ENCODE measurements at regions not wholly inside any gene's neighbourhood (a gene's known extent, or its start where the extent isn't known, plus 50 kb on each side); places are given as distances from the start of the nearest gene placed in this dataset.

DNA sequence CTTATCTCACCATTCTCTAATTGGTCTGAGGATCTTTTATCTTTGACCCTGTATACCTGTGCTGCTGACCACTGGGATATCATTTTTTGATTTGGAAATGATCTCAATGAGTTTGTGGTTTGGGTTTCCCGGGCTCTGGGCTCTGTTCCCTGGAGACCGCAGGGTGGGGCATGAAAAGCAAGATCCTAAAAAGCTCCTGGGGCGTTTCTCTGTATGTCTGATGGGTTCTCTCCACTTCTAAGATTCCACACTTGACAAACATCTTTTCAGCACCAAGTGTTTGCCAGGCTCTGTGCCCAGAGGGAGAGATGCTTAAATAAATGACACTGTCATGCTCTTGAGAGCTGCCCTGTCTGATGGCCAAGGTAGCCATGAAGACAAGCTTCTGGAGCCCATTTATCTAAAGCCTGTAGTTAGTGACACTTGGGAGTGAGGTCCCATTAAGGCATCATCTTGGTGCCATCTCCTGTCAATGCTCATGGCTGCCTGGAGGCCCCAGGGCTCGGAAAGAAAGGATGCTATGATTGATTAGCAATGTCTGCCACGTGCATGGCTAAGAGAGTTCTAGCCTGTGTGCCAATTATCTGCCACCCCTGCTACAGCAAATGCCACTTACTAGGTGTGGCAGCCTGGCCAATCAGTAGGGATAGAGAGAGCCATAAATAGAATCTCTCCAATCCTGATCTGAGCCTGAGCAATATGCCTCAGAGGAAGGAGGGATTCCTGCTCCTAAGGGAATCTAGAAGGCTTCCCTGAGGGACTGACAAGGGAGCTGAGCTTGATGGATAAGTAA, 531.6 kb downstream of the MN1 start:
- H3K27ac ChIP-seq (ENCODE audit: low read length): no peak overlapping the region
- no peak overlapping the region for H3K9ac ChIP-seq (ENCODE audit: low read length in 2 of 2)
- peaks cover 8% of the 10 kb centered on the region for H3K4me1 ChIP-seq (ENCODE audit: control insufficient read depth, insufficient read depth, low read length)
- no peaks in the 10 kb centered on the region for H3K9me3 ChIP-seq (ENCODE audit: control insufficient read depth in 2 of 2, low read length in 2 of 2)
- no peaks in the 10 kb centered on the region for H3K36me3 ChIP-seq (ENCODE audit: control insufficient read depth in 2 of 2, insufficient read depth in 2 of 2, low read length in 2 of 2)
- no peak overlapping the region for H3K4me3 ChIP-seq (ENCODE audit: low read length in 2 of 2)
- H3K27me3 ChIP-seq (ENCODE audit: control insufficient read depth in 1 of 2, insufficient read depth in 2 of 2, low read length in 2 of 2): peaks cover 0 to 10% of the 10 kb centered on the region in 2 donors

- Histone ChIP-seq H3K27me3 (ENCODE audit: control insufficient read depth in 1 of 2, insufficient read depth in 2 of 2, low read length in 2 of 2) (peaks cover 0 to 10% of the 10 kb centered on the region in 2 donors), H3K4me3 (ENCODE audit: low read length in 2 of 2) (peak overlapping the region in 1 of 2 donors; percentile 12), H3K9me3 (ENCODE audit: control insufficient read depth in 2 of 2, low read length in 2 of 2) (no peaks in the 10 kb centered on the region), H3K36me3 (ENCODE audit: control insufficient read depth in 2 of 2, insufficient read depth in 2 of 2, low read length in 2 of 2) (no peaks in the 10 kb centered on the region), H3K9ac (ENCODE audit: low read length in 2 of 2) (no peak overlapping the region), H3K27ac (ENCODE audit: low read length) (no peak overlapping the region), H3K4me1 (ENCODE audit: control insufficient read depth, insufficient read depth, low read length) (peaks cover 8% of the 10 kb centered on the region)
Measured at GRCh38 chr22:27270818-27271510, 530.6 kb downstream of the MN1 start.

DNA sequence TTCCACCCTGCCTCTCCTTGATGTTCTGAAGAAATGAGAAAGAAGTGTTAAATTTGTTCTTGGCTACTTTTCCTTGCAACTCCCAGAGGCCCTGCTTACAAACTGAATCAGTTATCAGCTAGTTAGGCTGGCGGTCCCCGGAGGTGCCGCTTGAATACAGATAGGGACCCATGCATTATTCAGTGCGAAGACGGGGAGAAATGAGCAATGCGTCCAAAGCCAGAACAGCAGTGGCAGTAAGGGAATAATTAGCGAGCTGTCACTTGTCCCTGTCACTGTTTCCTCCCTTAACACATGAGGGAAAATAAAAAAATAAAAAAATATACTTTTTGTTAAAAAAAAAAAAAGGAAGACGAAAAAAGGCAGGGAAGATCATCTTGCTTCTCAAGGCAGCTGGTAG, 528.1 kb downstream of the MN1 start:
- Histone ChIP-seq H3K9ac (ENCODE audit: low read length in 2 of 2) (no peak overlapping the region), H3K27ac (ENCODE audit: low read length) (no peak overlapping the region), H3K27me3 (ENCODE audit: control insufficient read depth in 1 of 2, insufficient read depth in 2 of 2, low read length in 2 of 2) (peaks cover 0 to 10% of the 10 kb centered on the region in 2 donors), H3K4me3 (ENCODE audit: low read length in 2 of 2) (no peak overlapping the region), H3K9me3 (ENCODE audit: control insufficient read depth in 2 of 2, low read length in 2 of 2) (peaks cover 0 to 7% of the 10 kb centered on the region in 2 donors), H3K36me3 (ENCODE audit: control insufficient read depth in 2 of 2, insufficient read depth in 2 of 2, low read length in 2 of 2) (no peaks in the 10 kb centered on the region), H3K4me1 (ENCODE audit: control insufficient read depth, insufficient read depth, low read length) (peaks cover 8% of the 10 kb centered on the region)

DNA sequence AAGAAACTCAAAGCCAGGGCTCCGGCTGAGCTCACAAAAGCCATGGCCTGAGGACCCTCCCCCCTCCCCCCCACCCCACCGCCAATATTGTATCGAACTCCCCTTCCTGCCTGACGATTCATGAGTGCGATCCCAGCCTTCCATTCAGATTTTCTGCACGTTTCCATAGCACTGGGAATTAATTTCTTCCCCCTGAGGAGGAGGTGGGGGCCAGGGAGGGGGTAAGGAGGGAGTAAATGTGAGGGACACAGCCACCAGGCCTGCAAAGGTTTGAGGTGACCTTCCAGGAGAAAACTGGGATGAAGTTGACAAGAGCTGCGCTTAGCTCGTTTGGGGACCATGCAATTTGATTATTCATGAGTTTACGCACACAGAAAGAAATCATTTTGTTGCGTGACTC, 527.7 kb downstream of the MN1 start:
- Histone ChIP-seq H3K4me3 (ENCODE audit: low read length in 2 of 2) (no peak overlapping the region), H3K9me3 (ENCODE audit: control insufficient read depth in 2 of 2, low read length in 2 of 2) (peaks cover 0 to 7% of the 10 kb centered on the region in 2 donors), H3K9ac (ENCODE audit: low read length in 2 of 2) (no peak overlapping the region), H3K27ac (ENCODE audit: low read length) (no peak overlapping the region), H3K27me3 (ENCODE audit: control insufficient read depth in 1 of 2, insufficient read depth in 2 of 2, low read length in 2 of 2) (peaks cover 0 to 10% of the 10 kb centered on the region in 2 donors), H3K36me3 (ENCODE audit: control insufficient read depth in 2 of 2, insufficient read depth in 2 of 2, low read length in 2 of 2) (no peaks in the 10 kb centered on the region), H3K4me1 (ENCODE audit: control insufficient read depth, insufficient read depth, low read length) (peaks cover 8% of the 10 kb centered on the region)

GRCh38 chr22:27274770-27275449, 526.6 kb downstream of the MN1 start:
- no peaks in the 10 kb centered on the region for H3K36me3 ChIP-seq (ENCODE audit: control insufficient read depth in 2 of 2, insufficient read depth in 2 of 2, low read length in 2 of 2)
- no peak overlapping the region for H3K27ac ChIP-seq (ENCODE audit: low read length)
- peaks cover 0 to 10% of the 10 kb centered on the region in 2 donors for H3K27me3 ChIP-seq (ENCODE audit: control insufficient read depth in 1 of 2, insufficient read depth in 2 of 2, low read length in 2 of 2)
- no peak overlapping the region for H3K4me3 ChIP-seq (ENCODE audit: low read length in 2 of 2)
- peaks cover 0 to 7% of the 10 kb centered on the region in 2 donors for H3K9me3 ChIP-seq (ENCODE audit: control insufficient read depth in 2 of 2, low read length in 2 of 2)
- H3K9ac ChIP-seq (ENCODE audit: low read length in 2 of 2): no peak overlapping the region
- peaks cover 8% of the 10 kb centered on the region for H3K4me1 ChIP-seq (ENCODE audit: control insufficient read depth, insufficient read depth, low read length)

GRCh38 chr22:27278946-27279345, 522.6 kb downstream of the MN1 start:
- H3K9me3 ChIP-seq (ENCODE audit: control insufficient read depth in 2 of 2, low read length in 2 of 2): peaks cover 6 to 18% of the 10 kb centered on the region in 2 donors
- H3K4me3 ChIP-seq (ENCODE audit: low read length in 2 of 2): no peak overlapping the region
- no peaks in the 10 kb centered on the region for H3K36me3 ChIP-seq (ENCODE audit: control insufficient read depth in 2 of 2, insufficient read depth in 2 of 2, low read length in 2 of 2)
- H3K27ac ChIP-seq (ENCODE audit: low read length): no peak overlapping the region
- no peak overlapping the region for H3K9ac ChIP-seq (ENCODE audit: low read length in 2 of 2)
- no peaks in the 10 kb centered on the region for H3K4me1 ChIP-seq (ENCODE audit: control insufficient read depth, insufficient read depth, low read length)
- no peaks in the 10 kb centered on the region for H3K27me3 ChIP-seq (ENCODE audit: control insufficient read depth in 1 of 2, insufficient read depth in 2 of 2, low read length in 2 of 2)

- H3K9me3 ChIP-seq (ENCODE audit: control insufficient read depth in 2 of 2, low read length in 2 of 2): peaks cover 6 to 11% of the 10 kb centered on the region in 2 donors
- no peaks in the 10 kb centered on the region for H3K4me1 ChIP-seq (ENCODE audit: control insufficient read depth, insufficient read depth, low read length)
- no peak overlapping the region for H3K4me3 ChIP-seq (ENCODE audit: low read length in 2 of 2)
- no peak overlapping the region for H3K9ac ChIP-seq (ENCODE audit: low read length in 2 of 2)
- H3K27ac ChIP-seq (ENCODE audit: low read length): no peak overlapping the region
- H3K27me3 ChIP-seq (ENCODE audit: control insufficient read depth in 1 of 2, insufficient read depth in 2 of 2, low read length in 2 of 2): no peaks in the 10 kb centered on the region
- H3K36me3 ChIP-seq (ENCODE audit: control insufficient read depth in 2 of 2, insufficient read depth in 2 of 2, low read length in 2 of 2): no peaks in the 10 kb centered on the region
Measured at GRCh38 chr22:27283240-27283639, 518.3 kb downstream of the MN1 start.

DNA sequence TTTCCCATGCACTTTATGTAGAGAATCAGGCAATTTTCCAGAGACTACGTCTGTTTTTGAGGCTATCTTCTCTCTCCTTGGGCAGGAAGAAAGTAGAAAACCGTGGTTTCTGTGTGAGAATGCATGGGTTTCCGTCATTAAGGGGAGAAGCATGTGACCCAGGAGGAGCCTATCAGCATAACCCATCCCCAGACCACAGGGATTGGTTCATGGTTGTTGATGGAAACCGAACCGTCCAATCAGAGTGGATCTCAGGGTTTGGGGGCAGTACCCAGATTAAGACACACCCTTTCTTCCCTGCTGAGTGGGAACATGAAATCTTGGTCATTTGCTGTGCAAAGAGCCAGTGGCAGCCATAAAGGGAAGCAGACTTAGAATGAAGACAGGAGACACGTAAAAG, 517.8 kb downstream of the MN1 start:
- Histone ChIP-seq H3K9me3 (ENCODE audit: control insufficient read depth in 2 of 2, low read length in 2 of 2) (peaks cover 6 to 11% of the 10 kb centered on the region in 2 donors), H3K9ac (ENCODE audit: low read length in 2 of 2) (no peak overlapping the region), H3K36me3 (ENCODE audit: control insufficient read depth in 2 of 2, insufficient read depth in 2 of 2, low read length in 2 of 2) (no peaks in the 10 kb centered on the region), H3K4me1 (ENCODE audit: control insufficient read depth, insufficient read depth, low read length) (no peaks in the 10 kb centered on the region), H3K27ac (ENCODE audit: low read length) (no peak overlapping the region), H3K27me3 (ENCODE audit: control insufficient read depth in 1 of 2, insufficient read depth in 2 of 2, low read length in 2 of 2) (no peaks in the 10 kb centered on the region), H3K4me3 (ENCODE audit: low read length in 2 of 2) (no peak overlapping the region)

DNA sequence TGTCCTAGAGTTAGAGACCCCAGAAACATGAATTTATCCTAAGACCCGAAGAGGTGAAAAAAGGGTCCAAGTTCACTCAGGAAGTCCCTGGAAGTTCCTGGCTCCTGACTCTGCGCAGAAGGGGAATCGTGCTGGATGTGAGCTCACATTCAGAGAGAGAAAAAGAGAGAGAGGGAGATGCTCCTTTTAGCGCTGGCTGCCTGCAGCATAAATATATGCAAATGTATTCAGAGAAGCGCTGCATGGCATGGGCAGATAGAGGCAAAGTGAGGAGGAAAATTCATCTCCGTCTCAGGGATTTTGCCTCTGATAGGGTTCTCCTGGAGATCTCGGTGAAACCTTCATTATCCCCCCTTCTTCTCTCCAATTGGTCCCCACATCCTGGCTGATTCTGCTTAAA, 517.2 kb downstream of the MN1 start:
- Histone ChIP-seq H3K4me1 (ENCODE audit: control insufficient read depth, insufficient read depth, low read length) (no peaks in the 10 kb centered on the region), H3K27me3 (ENCODE audit: control insufficient read depth in 1 of 2, insufficient read depth in 2 of 2, low read length in 2 of 2) (peaks cover 0 to 2% of the 10 kb centered on the region in 2 donors), H3K27ac (ENCODE audit: low read length) (no peak overlapping the region), H3K9ac (ENCODE audit: low read length in 2 of 2) (no peak overlapping the region), H3K4me3 (ENCODE audit: low read length in 2 of 2) (no peak overlapping the region), H3K36me3 (ENCODE audit: control insufficient read depth in 2 of 2, insufficient read depth in 2 of 2, low read length in 2 of 2) (no peaks in the 10 kb centered on the region), H3K9me3 (ENCODE audit: control insufficient read depth in 2 of 2, low read length in 2 of 2) (peaks cover 6 to 11% of the 10 kb centered on the region in 2 donors)

- peaks cover 0 to 2% of the 10 kb centered on the region in 2 donors for H3K27me3 ChIP-seq (ENCODE audit: control insufficient read depth in 1 of 2, insufficient read depth in 2 of 2, low read length in 2 of 2)
- no peak overlapping the region for H3K27ac ChIP-seq (ENCODE audit: low read length)
- no peak overlapping the region for H3K4me3 ChIP-seq (ENCODE audit: low read length in 2 of 2)
- no peaks in the 10 kb centered on the region for H3K4me1 ChIP-seq (ENCODE audit: control insufficient read depth, insufficient read depth, low read length)
- H3K9me3 ChIP-seq (ENCODE audit: control insufficient read depth in 2 of 2, low read length in 2 of 2): peaks cover 6 to 8% of the 10 kb centered on the region in 2 donors
- no peaks in the 10 kb centered on the region for H3K36me3 ChIP-seq (ENCODE audit: control insufficient read depth in 2 of 2, insufficient read depth in 2 of 2, low read length in 2 of 2)
- H3K9ac ChIP-seq (ENCODE audit: low read length in 2 of 2): no peak overlapping the region
Measured at GRCh38 chr22:27286711-27287110, 514.8 kb downstream of the MN1 start.

Measured in stomach smooth muscle (tissue), 2 donors.